K562 (cell line): ENCODE measurements at regions not wholly inside any gene's neighbourhood (a gene's known extent, or its start where the extent isn't known, plus 50 kb on each side); places are given as distances from the start of the nearest gene placed in this dataset.

ENCODE experiments used
- ATAC-seq: fragments of 200-7000 bp; cut with Tn5 transposase; 3 replicates; pipeline ENCODE4 v1.9.1; 2020; ENCODE audit warnings: moderate library complexity
- BruUV-seq: library from RNA; stranded (reverse); fragments of 400-500 nt; replicated peaks from 2 replicates; lab custom pipeline; 2021; lab: Mats Ljungman, UMichigan
- CTCF ChIA-PET: fragments of 300-600 bp; formaldehyde crosslinking; extraction: SDS; loops from one replicate; lab custom pipeline; 2021; ENCODE audit warnings: low intra/inter-chr PET ratio; lab: Yijun Ruan, JAX
- POLR2A ChIA-PET: fragments of 300-600, 350-650 bp; sonication (Branson Sonifier 250); formaldehyde crosslinking; extraction: SDS; loops from one replicate; lab custom pipeline; 2021; ENCODE audit warnings: antibody characterized with exemption, inconsistent platforms; lab: Yijun Ruan, JAX
- DNase-seq, 4 experiments: peaks; one replicate each; pipeline versions ENCODE4 v3.0.0 to v3.0.0-alpha.2; 2011 to 2018; ENCODE audit warnings: low spot score in 3 of 4, mixed read lengths in 3 of 4; ENCODE audit errors: extremely low read depth in 1 of 4
- FAIRE-seq: peaks from 2 replicates; lab custom pipeline; 2011; peaks lifted over from hg19 to GRCh38; lab: Jason Lieb, UNC
- H2AFZ ChIP-seq: 2 replicates; pipeline ENCODE4 v1.6.0; 2011; ENCODE audit warnings: low read depth, low read length, control low read depth, inconsistent platforms
- H3K27ac ChIP-seq: fragments of 200-600 bp; 3 replicates; pipeline ENCODE4 v1.8.0; 2011; ENCODE audit warnings: low read depth, mild to moderate bottlenecking, control low read depth, inconsistent platforms, low read length, moderate library complexity, mixed read lengths; ENCODE audit errors: extremely low read depth
- H3K27me3 ChIP-seq, 2 experiments: fragments of 300-600 bp in 1 of 2; 2 replicates in 1 of 2; 3 replicates in 1 of 2; pipeline versions ENCODE4 v1.6.0 to v1.8.0; 2011; ENCODE audit warnings: inconsistent platforms in 2 of 2, low read length in 2 of 2, mild to moderate bottlenecking in 1 of 2, mixed read lengths in 1 of 2, moderate library complexity in 1 of 2; ENCODE audit not compliant: control insufficient read depth in 2 of 2, insufficient read depth in 2 of 2
- H3K36me3 ChIP-seq: fragments of 300-600 bp; 3 replicates; pipeline ENCODE4 v1.8.0; 2011; ENCODE audit warnings: mild to moderate bottlenecking, low read length, inconsistent platforms; ENCODE audit not compliant: control insufficient read depth, insufficient read depth
- H3K4me1 ChIP-seq, 2 experiments: fragments of 200-600 bp in 1 of 2; replicated peaks in 1 of 2; 2 replicates in 1 of 2; 3 replicates in 1 of 2; pipeline versions ENCODE4 v1.5.1 to v1.8.0; 2011; ENCODE audit warnings: inconsistent platforms in 2 of 2, low read length in 2 of 2, mild to moderate bottlenecking in 1 of 2, mixed read lengths in 1 of 2, moderate library complexity in 1 of 2; ENCODE audit not compliant: control insufficient read depth in 2 of 2, insufficient read depth in 2 of 2
- H3K4me2 ChIP-seq: 2 replicates; pipeline ENCODE4 v1.6.1; 2011; ENCODE audit warnings: low read length, control low read depth, inconsistent platforms, mixed read lengths; ENCODE audit not compliant: insufficient read depth
- H3K4me3 ChIP-seq: fragments of 200-600 bp; sonication (generic), shearing (Covaris generic); 2 replicates; pipeline ENCODE4 v1.5.1; 2016; ENCODE audit warnings: control low read depth, inconsistent platforms
- H3K79me2 ChIP-seq: fragments of 200-600 bp; 3 replicates; pipeline ENCODE4 v1.8.0; 2011; ENCODE audit warnings: low read length, inconsistent platforms; ENCODE audit not compliant: control insufficient read depth, insufficient read depth
- H3K9ac ChIP-seq, 2 experiments: 2 replicates each; pipeline versions ENCODE4 v1.6.0 to v1.6.1; 2011; ENCODE audit warnings: low read depth in 2 of 2, low read length in 2 of 2, control low read depth in 1 of 2, inconsistent platforms in 1 of 2, mild to moderate bottlenecking in 1 of 2, mixed read lengths in 1 of 2; ENCODE audit not compliant: insufficient read depth in 1 of 2
- H3K9me1 ChIP-seq: one replicate; pipeline ENCODE4 v1.6.0; 2011; ENCODE audit warnings: inconsistent platforms, mild to moderate bottlenecking, low read length, moderate library complexity; ENCODE audit not compliant: control insufficient read depth, insufficient read depth
- H3K9me3 ChIP-seq: replicated peaks from 2 replicates; pipeline ENCODE4 v1.5.1; 2011; ENCODE audit warnings: low read depth, low read length, inconsistent platforms; ENCODE audit not compliant: control insufficient read depth, insufficient read depth
- H4K20me1 ChIP-seq: replicated peaks from 2 replicates; pipeline ENCODE4 v1.6.1; 2011; ENCODE audit warnings: low read length, inconsistent platforms, mixed read lengths; ENCODE audit not compliant: control insufficient read depth, insufficient read depth
- ATF1 ChIP-seq, 2 experiments: fragments of 450-650 bp in 1 of 2; IDR thresholded peaks; 2 replicates each; pipeline ENCODE4 v1.6.1; 2016; ENCODE audit warnings: missing compliant biosample characterization in 1 of 2, missing genetic modification characterization in 1 of 2
- EP300 ChIP-seq: IDR thresholded peaks from 2 replicates; pipeline ENCODE4 v1.6.1; 2012; ENCODE audit warnings: low read length, improper control_type of control experiment
- KDM1A ChIP-seq, 2 experiments: fragments of 450-650 bp; IDR thresholded peaks; 2 replicates each; pipeline ENCODE4 v1.6.1; 2016; ENCODE audit warnings: mild to moderate bottlenecking in 2 of 2
- MITF ChIP-seq: IDR thresholded peaks from 2 replicates; pipeline ENCODE4 v1.6.1; 2014; ENCODE audit warnings: antibody characterized with exemption
- NBN ChIP-seq: fragments of 450-650 bp; IDR thresholded peaks from 2 replicates; pipeline ENCODE4 v1.6.1; 2016; ENCODE audit warnings: low read depth, mild to moderate bottlenecking
- POLR3A ChIP-seq: IDR thresholded peaks from 2 replicates; pipeline ENCODE4 v1.6.1; 2011; ENCODE audit warnings: borderline replicate concordance, mild to moderate bottlenecking, moderate library complexity; ENCODE audit not compliant: insufficient read length, insufficient read depth; ENCODE audit errors: extremely low read depth
- TAF9B ChIP-seq: fragments of 450-650 bp; IDR thresholded peaks from 2 replicates; pipeline ENCODE4 v1.6.1; 2018; ENCODE audit warnings: mild to moderate bottlenecking; ENCODE audit not compliant: partially characterized antibody
- WGBS: fragments of 100-300 bp; shearing (Covaris generic); methylation state at CpG from one replicate; pipeline ENCODE4 v1.1.6; 2016; ENCODE audit warnings: low coverage, mixed read lengths; ENCODE audit not compliant: insufficient coverage; ENCODE audit errors: missing lambda C conversion rate; 5-methylcytosine and 5-hydroxymethylcytosine counted together
- in situ Hi-C: fragments of 300-500 bp; cut with MboI; formaldehyde crosslinking; loops from 4 replicates; pipeline ENCODE4 v1.15.0; 2018; ENCODE audit warnings: inconsistent platforms, mixed read lengths
- intact Hi-C: fragments of 100-400 bp; cut with micrococcal nuclease; formaldehyde crosslinking; loops from 2 replicates; pipeline ENCODE4 v1.14.2; 2022
- TF ChIP-seq, protein P1 (sequence below): fragments of 250-450 bp; sonication (Bioruptor Pico); IDR thresholded peaks from 2 replicates; pipeline ENCODE4 v1.9.0; 2021; ENCODE audit warnings: mild to moderate bottlenecking

- Histone ChIP-seq H2AFZ (no peak overlapping the region), H3K4me1 (no peaks in the 10 kb centered on the region), H3K4me3 (no peak overlapping the region), H3K27ac (no peak overlapping the region), H3K79me2 (no peaks in the 10 kb centered on the region), H3K27me3 (no peaks in the 10 kb centered on the region), H4K20me1 (no peaks in the 10 kb centered on the region), H3K9ac (no peak overlapping the region), H3K4me2 (no peak overlapping the region), H3K9me1 (no peaks in the 10 kb centered on the region), H3K9me3 (no peaks in the 10 kb centered on the region), H3K36me3 (no peaks in the 10 kb centered on the region)
- intact Hi-C loops (no loop called here), in situ Hi-C loops (no loop called here)
- BruUV-seq, result no TSS peak
- FAIRE-seq (no peak), ATAC-seq (no peak), DNase-seq (no peak)
- 0% methylated on average over 3 of the region's 9 CpGs for WGBS
- ChIA-PET POLR2A (no interaction called here), CTCF (no interaction called here)
- TF ChIP-seq KDM1A (IDR thresholded peaks at IDR 0.05) (no peak), MITF (no peak), TAF9B (no peak), ATF1 (CRISPR knock-in tag; IDR thresholded peaks at IDR 0.05) (no peak), ATF1 (tag; IDR thresholded peaks at IDR 0.05) (no peak), POLR3A (no peak), NBN (no peak), EP300 (no peak)
- TF ChIP-seq, protein P1, sequence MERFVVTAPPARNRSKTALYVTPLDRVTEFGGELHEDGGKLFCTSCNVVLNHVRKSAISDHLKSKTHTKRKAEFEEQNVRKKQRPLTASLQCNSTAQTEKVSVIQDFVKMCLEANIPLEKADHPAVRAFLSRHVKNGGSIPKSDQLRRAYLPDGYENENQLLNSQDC (CRISPR knock-in tag), result no peak
Observed at GRCh38 chr4:160848901-160849760, 1314.7 kb downstream of the FSTL5 start.
